H9 (cell line): ENCODE measurements at regions not wholly inside any gene's neighbourhood (a gene's known extent, or its start where the extent isn't known, plus 50 kb on each side); places are given as distances from the start of the nearest gene placed in this dataset.

ENCODE experiments used
- DNase-seq: peaks from one replicate; pipeline ENCODE4 v3.0.0-alpha.2; 2017
- H2AFZ ChIP-seq: one replicate; pipeline ENCODE4 v1.6.1; 2013; ENCODE audit warnings: mild to moderate bottlenecking, low read length, control low read depth, moderate library complexity
- H2AK5ac ChIP-seq: 2 replicates; pipeline ENCODE4 v1.6.1; 2013; ENCODE audit warnings: low read length, control low read depth, mixed read lengths; ENCODE audit not compliant: insufficient read length
- H2BK120ac ChIP-seq: one replicate; pipeline ENCODE4 v1.6.1; 2013; ENCODE audit warnings: low read depth, mild to moderate bottlenecking, low read length, control low read depth, inconsistent platforms; ENCODE audit not compliant: poor library complexity, severe bottlenecking
- H2BK12ac ChIP-seq: 2 replicates; pipeline ENCODE4 v1.6.1; 2013; ENCODE audit warnings: low read length, control low read depth, mixed read lengths, low read depth; ENCODE audit not compliant: insufficient read length
- H2BK15ac ChIP-seq: 2 replicates; pipeline ENCODE4 v1.6.1; 2013; ENCODE audit warnings: low read depth, low read length, control low read depth
- H2BK20ac ChIP-seq: one replicate; pipeline ENCODE4 v1.6.1; 2013; ENCODE audit warnings: low read depth, mild to moderate bottlenecking, low read length, control low read depth, inconsistent platforms; ENCODE audit not compliant: poor library complexity, severe bottlenecking
- H2BK5ac ChIP-seq: 2 replicates; pipeline ENCODE4 v1.6.1; 2013; ENCODE audit warnings: low read length, control low read depth, mixed read lengths; ENCODE audit not compliant: insufficient read length
- H3K14ac ChIP-seq: 2 replicates; pipeline ENCODE4 v1.6.1; 2013; ENCODE audit warnings: low read length, control low read depth; ENCODE audit not compliant: insufficient read depth
- H3K18ac ChIP-seq: 2 replicates; pipeline ENCODE4 v1.6.1; 2013; ENCODE audit warnings: low read depth, mild to moderate bottlenecking, mixed read lengths, low read length, control low read depth; ENCODE audit not compliant: insufficient read length
- H3K23ac ChIP-seq: 2 replicates; pipeline ENCODE4 v1.6.1; 2013; ENCODE audit warnings: low read length, control low read depth, mixed read lengths, low read depth; ENCODE audit not compliant: insufficient read length
- H3K23me2 ChIP-seq: 2 replicates; pipeline ENCODE4 v1.6.1; 2013; ENCODE audit warnings: low read depth, mild to moderate bottlenecking, mixed read lengths, low read length, control low read depth; ENCODE audit not compliant: insufficient read length, poor library complexity, severe bottlenecking
- H3K27ac ChIP-seq: 2 replicates; pipeline ENCODE4 v1.5.1; 2013; ENCODE audit warnings: low read length, control low read depth, mixed read lengths, low read depth; ENCODE audit not compliant: insufficient read length
- H3K27me3 ChIP-seq: 2 replicates; pipeline ENCODE4 v1.6.1; 2013; ENCODE audit warnings: low read length, control low read depth, inconsistent platforms; ENCODE audit not compliant: insufficient read depth
- H3K4ac ChIP-seq: 2 replicates; pipeline ENCODE4 v1.6.1; 2013; ENCODE audit warnings: low read depth, mild to moderate bottlenecking, control low read depth, inconsistent platforms, low read length, moderate library complexity
- H3K4me1 ChIP-seq: 2 replicates; pipeline ENCODE4 v1.6.1; 2013; ENCODE audit warnings: low read length, control low read depth, inconsistent platforms; ENCODE audit not compliant: insufficient read depth
- H3K4me2 ChIP-seq: 2 replicates; pipeline ENCODE4 v1.6.1; 2013; ENCODE audit warnings: low read length, control low read depth, mixed read lengths; ENCODE audit not compliant: insufficient read length, insufficient read depth
- H3K56ac ChIP-seq: 2 replicates; pipeline ENCODE4 v1.6.1; 2013; ENCODE audit warnings: low read depth, mild to moderate bottlenecking, mixed read lengths, low read length, control low read depth; ENCODE audit not compliant: insufficient read length
- H3K79me1 ChIP-seq: 2 replicates; pipeline ENCODE4 v1.6.1; 2013; ENCODE audit warnings: low read depth, mild to moderate bottlenecking, moderate library complexity, low read length, control low read depth, inconsistent platforms; ENCODE audit not compliant: insufficient read depth, poor library complexity, severe bottlenecking
- H3K79me2 ChIP-seq: 2 replicates; pipeline ENCODE4 v1.6.1; 2013; ENCODE audit warnings: low read length, control low read depth, inconsistent platforms; ENCODE audit not compliant: insufficient read depth
- H3K9ac ChIP-seq: 2 replicates; pipeline ENCODE4 v1.6.1; 2013; ENCODE audit warnings: low read length, control low read depth, mixed read lengths; ENCODE audit not compliant: insufficient read length; ENCODE audit errors: extremely low read depth
- H3K9me3 ChIP-seq: one replicate; pipeline ENCODE4 v1.6.1; 2013; ENCODE audit warnings: low read depth, low read length, inconsistent platforms; ENCODE audit not compliant: control insufficient read depth
- H3T11ph ChIP-seq: one replicate; pipeline ENCODE4 v1.6.1; 2013; ENCODE audit warnings: mild to moderate bottlenecking, low read length, control low read depth, inconsistent platforms
- H4K20me1 ChIP-seq: one replicate; pipeline ENCODE4 v1.6.1; 2013; ENCODE audit not compliant: control insufficient read depth, insufficient read length, insufficient read depth
- H4K5ac ChIP-seq: 2 replicates; pipeline ENCODE4 v1.6.1; 2013; ENCODE audit warnings: low read depth, mild to moderate bottlenecking, mixed read lengths, low read length, control low read depth; ENCODE audit not compliant: insufficient read length
- H4K8ac ChIP-seq: replicated peaks from 2 replicates; pipeline ENCODE4 v1.6.1; 2013; ENCODE audit warnings: low read length, control low read depth, mixed read lengths, low read depth; ENCODE audit not compliant: insufficient read length
- H4K91ac ChIP-seq: 2 replicates; pipeline ENCODE4 v1.6.1; 2013; ENCODE audit warnings: low read depth, mild to moderate bottlenecking, moderate library complexity, mixed read lengths, low read length, control low read depth; ENCODE audit not compliant: insufficient read length
- H3K27ac Mint-ChIP-seq, 3 experiments: 2 replicates in 2 of 3; 3 replicates in 1 of 3; pipeline ENCODE4 v1.8.0; 2020 to 2021; ENCODE audit warnings: mixed read lengths in 3 of 3, mild to moderate bottlenecking in 1 of 3, moderate library complexity in 1 of 3
- H3K27me3 Mint-ChIP-seq: 2 replicates; pipeline ENCODE4 v1.8.0; 2021; ENCODE audit warnings: low read depth, mild to moderate bottlenecking, moderate library complexity, mixed read lengths
- H3K36me3 Mint-ChIP-seq, 3 experiments: 2 replicates in 2 of 3; 3 replicates in 1 of 3; pipeline ENCODE4 v1.8.0; 2020 to 2021; ENCODE audit warnings: low read depth in 3 of 3, mixed read lengths in 3 of 3; ENCODE audit not compliant: insufficient read depth in 1 of 3
- H3K4me1 Mint-ChIP-seq, 2 experiments: 2 replicates each; pipeline ENCODE4 v1.8.0; 2020; ENCODE audit warnings: mixed read lengths in 2 of 2
- H3K4me3 Mint-ChIP-seq, 2 experiments: 2 replicates in 1 of 2; 3 replicates in 1 of 2; pipeline ENCODE4 v1.8.0; 2020 to 2021; ENCODE audit warnings: mild to moderate bottlenecking in 2 of 2, mixed read lengths in 2 of 2, moderate library complexity in 1 of 2
- H3K9me3 Mint-ChIP-seq, 2 experiments: 2 replicates in 1 of 2; 3 replicates in 1 of 2; pipeline ENCODE4 v1.8.0; 2020; ENCODE audit warnings: mild to moderate bottlenecking in 2 of 2, mixed read lengths in 2 of 2, moderate library complexity in 1 of 2
- WGBS: extraction: QIAGEN DNeasy Blood & Tissue Kit; methylation state at CpG from one replicate; pipeline ENCODE4 v1.1.7; 2013; ENCODE audit warnings: missing lambda C conversion rate, low lambda C conversion rate, mixed read lengths; ENCODE audit not compliant: insufficient read length; ENCODE audit errors: extremely low coverage; 5-methylcytosine and 5-hydroxymethylcytosine counted together
- TF ChIP-seq, protein P1 (sequence below): fragments of 200-600 bp; sonication (generic); conservative IDR thresholded peaks from 3 replicates; pipeline ENCODE4 v1.8.0; 2021; ENCODE audit warnings: antibody characterized with exemption, mild to moderate bottlenecking

DNA sequence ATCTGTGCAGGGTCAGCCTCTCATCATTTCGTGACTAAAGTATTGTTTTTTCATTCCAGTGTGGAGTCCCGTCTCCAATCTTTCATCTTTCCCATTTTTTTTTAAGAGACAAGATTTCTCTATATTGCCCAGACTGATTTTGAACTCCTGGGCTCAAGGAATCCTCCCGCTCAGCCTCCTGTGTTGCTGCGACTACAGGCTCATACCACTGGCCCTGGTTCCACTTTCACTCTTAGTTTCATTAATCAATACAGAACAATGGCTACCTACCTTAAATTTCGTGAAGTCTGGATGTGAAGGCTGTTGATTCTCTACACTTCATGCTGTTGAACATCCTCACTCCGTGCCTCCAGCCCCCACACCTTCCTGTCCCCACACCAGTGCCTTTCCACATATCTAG is 97.7 kb upstream of the GREM2 start:
- WGBS = no CpG with 5 or more reads among the region's 6 CpGs
- Histone ChIP-seq H3T11ph (no peak overlapping the region), H2BK120ac (no peak overlapping the region), H3K14ac (no peak overlapping the region), H2BK15ac (no peak overlapping the region), H3K18ac (no peak overlapping the region), H3K23me2 (no peaks in the 10 kb centered on the region), H3K4ac (no peak overlapping the region), H2BK12ac (peak overlapping the region; percentile 50), H3K79me2 (no peaks in the 10 kb centered on the region), H2AK5ac (no peak overlapping the region), H3K4me2 (no peak overlapping the region), H2AFZ (no peak overlapping the region), H3K27ac (no peak overlapping the region), H3K79me1 (no peaks in the 10 kb centered on the region), H4K20me1 (no peaks in the 10 kb centered on the region), H3K27me3 (no peaks in the 10 kb centered on the region), H2BK5ac (no peak overlapping the region), H3K9me3 (no peaks in the 10 kb centered on the region), H2BK20ac (no peak overlapping the region), H3K4me1 (no peaks in the 10 kb centered on the region), H3K9ac (no peak overlapping the region), H3K23ac (no peak overlapping the region), H4K5ac (no peak overlapping the region), H3K56ac (no peak overlapping the region), H4K91ac (no peak overlapping the region), H4K8ac (no peak overlapping the region)
- Mint-ChIP-seq H3K4me1 (no peaks in the 10 kb centered on the region), H3K27me3 (no peaks in the 10 kb centered on the region), H3K9me3 (no peaks in the 10 kb centered on the region), H3K36me3 (no peaks in the 10 kb centered on the region), H3K4me3 (no peak overlapping the region), H3K27ac (peak overlapping the region in 1 of 3 experiments; percentile 90; a peak in 2 of 7 replicates)
- TF ChIP-seq, protein P1, sequence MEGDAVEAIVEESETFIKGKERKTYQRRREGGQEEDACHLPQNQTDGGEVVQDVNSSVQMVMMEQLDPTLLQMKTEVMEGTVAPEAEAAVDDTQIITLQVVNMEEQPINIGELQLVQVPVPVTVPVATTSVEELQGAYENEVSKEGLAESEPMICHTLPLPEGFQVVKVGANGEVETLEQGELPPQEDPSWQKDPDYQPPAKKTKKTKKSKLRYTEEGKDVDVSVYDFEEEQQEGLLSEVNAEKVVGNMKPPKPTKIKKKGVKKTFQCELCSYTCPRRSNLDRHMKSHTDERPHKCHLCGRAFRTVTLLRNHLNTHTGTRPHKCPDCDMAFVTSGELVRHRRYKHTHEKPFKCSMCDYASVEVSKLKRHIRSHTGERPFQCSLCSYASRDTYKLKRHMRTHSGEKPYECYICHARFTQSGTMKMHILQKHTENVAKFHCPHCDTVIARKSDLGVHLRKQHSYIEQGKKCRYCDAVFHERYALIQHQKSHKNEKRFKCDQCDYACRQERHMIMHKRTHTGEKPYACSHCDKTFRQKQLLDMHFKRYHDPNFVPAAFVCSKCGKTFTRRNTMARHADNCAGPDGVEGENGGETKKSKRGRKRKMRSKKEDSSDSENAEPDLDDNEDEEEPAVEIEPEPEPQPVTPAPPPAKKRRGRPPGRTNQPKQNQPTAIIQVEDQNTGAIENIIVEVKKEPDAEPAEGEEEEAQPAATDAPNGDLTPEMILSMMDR = no peak
- DNase-seq = no peak
